ENCODE measurements at regions not wholly inside any gene's neighbourhood (a gene's known extent, or its start where the extent isn't known, plus 50 kb on each side); places are given as distances from the start of the nearest gene placed in this dataset.

GRCh38 chr9:16064771-16065170 is 511.9 kb downstream of the CCDC171 start:
- TF ChIP-seq RFX5 (IDR thresholded peaks at IDR 0.05; ENCODE audit: low read length) = no peak
- no peak for TF ChIP-seq USF2 (IDR thresholded peaks at IDR 0.05; ENCODE audit: borderline replicate concordance, low read depth, low read length)
- TF ChIP-seq CTCF (IDR thresholded peaks at IDR 0.05) = no peak
- no peak for TF ChIP-seq FOXJ3 (CRISPR knock-in tag; IDR thresholded peaks at IDR 0.05)
- no peak for TF ChIP-seq TAF1 (IDR thresholded peaks at IDR 0.05; ENCODE audit: borderline replicate concordance, low read depth, low read length)
- TF ChIP-seq EZH2phosphoT487 (IDR thresholded peaks at IDR 0.05; ENCODE audit: borderline replicate concordance, low read depth) = no peak
- TF ChIP-seq GABPA (IDR thresholded peaks at IDR 0.05; ENCODE audit: low read depth) = no peak

Data from SK-N-SH (cell line).